ENCODE measurements at regions not wholly inside any gene's neighbourhood (a gene's known extent, or its start where the extent isn't known, plus 50 kb on each side); places are given as distances from the start of the nearest gene placed in this dataset.

DNA sequence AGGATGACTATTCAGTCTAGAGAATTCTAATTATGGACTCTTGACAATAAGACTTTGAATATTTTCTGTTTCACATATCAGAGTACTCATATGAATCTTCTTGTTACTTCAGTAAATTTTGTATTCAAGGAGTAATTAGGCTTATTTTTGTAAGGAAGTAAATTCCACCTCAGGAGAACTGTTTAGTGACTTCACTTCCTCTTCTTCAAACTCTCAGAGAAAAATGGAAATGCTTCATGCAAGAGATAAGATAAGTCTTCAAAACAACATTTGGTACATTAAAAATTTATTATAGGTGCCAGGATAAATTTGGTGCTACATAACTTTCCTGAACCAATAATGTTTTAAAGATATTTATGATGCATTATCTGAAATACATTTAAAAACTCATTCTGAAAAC, 1421.9 kb downstream of the PCDH7 start:
- Mint-ChIP-seq H3K4me3 (no peak overlapping the region), H3K9me3 (peaks cover 10% of the 10 kb centered on the region), H3K36me3 (ENCODE audit: low read depth) (no peaks in the 10 kb centered on the region), H3K27ac (no peak overlapping the region), H3K4me1 (ENCODE audit: low read depth) (no peaks in the 10 kb centered on the region), H3K27me3 (no peaks in the 10 kb centered on the region)
- Histone ChIP-seq H3K27ac (ENCODE audit: low read depth in 1 of 2, low read length in 2 of 2) (no peak overlapping the region), H3K4me1 (ENCODE audit: insufficient read depth, low read length) (no peaks in the 10 kb centered on the region), H3K27me3 (ENCODE audit: control insufficient read depth in 1 of 2, insufficient read depth in 2 of 2, low read length in 2 of 2) (no peaks in the 10 kb centered on the region), H3K9me3 (ENCODE audit: control insufficient read depth in 1 of 2, insufficient read depth in 1 of 2, low read length in 2 of 2) (peaks cover 0 to 4% of the 10 kb centered on the region in 2 experiments), H3K36me3 (ENCODE audit: insufficient read depth, low read length) (no peaks in the 10 kb centered on the region), H3K4me3 (ENCODE audit: low read length) (no peak overlapping the region)
- ChIA-PET POLR2A (no interaction called here), CTCF (no interaction called here)
- TF ChIP-seq, protein P1, sequence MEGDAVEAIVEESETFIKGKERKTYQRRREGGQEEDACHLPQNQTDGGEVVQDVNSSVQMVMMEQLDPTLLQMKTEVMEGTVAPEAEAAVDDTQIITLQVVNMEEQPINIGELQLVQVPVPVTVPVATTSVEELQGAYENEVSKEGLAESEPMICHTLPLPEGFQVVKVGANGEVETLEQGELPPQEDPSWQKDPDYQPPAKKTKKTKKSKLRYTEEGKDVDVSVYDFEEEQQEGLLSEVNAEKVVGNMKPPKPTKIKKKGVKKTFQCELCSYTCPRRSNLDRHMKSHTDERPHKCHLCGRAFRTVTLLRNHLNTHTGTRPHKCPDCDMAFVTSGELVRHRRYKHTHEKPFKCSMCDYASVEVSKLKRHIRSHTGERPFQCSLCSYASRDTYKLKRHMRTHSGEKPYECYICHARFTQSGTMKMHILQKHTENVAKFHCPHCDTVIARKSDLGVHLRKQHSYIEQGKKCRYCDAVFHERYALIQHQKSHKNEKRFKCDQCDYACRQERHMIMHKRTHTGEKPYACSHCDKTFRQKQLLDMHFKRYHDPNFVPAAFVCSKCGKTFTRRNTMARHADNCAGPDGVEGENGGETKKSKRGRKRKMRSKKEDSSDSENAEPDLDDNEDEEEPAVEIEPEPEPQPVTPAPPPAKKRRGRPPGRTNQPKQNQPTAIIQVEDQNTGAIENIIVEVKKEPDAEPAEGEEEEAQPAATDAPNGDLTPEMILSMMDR (IDR thresholded peaks at IDR 0.05): no peak
- no peak for ATAC-seq (ENCODE audit: poor library complexity)
- no peak for DNase-seq
- intact Hi-C loops (cut with DNase I, micrococcal nuclease): no loop called here

DNA sequence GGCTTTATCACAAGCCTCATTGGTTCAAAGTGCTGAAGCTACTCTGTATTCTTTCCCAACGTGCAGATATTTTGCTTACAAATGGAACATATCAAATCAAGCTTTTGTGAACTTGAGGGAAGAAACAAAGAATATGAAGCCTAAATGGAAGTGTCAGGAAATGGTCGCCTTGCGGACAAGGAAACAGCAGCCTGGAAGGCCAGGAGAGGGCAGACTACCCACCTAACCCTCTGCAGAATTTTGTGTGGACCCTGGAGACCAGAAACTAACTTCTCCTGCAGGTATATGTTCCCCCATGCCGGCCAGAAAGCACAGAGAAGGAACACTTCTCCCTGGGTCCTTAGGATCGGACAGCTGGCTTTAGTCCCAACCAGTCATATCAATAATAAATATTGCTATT, 1425.8 kb downstream of the PCDH7 start:
- no peak for ATAC-seq (ENCODE audit: poor library complexity)
- DNase-seq: no peak
- no peaks in the 10 kb centered on the region for H3K36me3 ChIP-seq (ENCODE audit: insufficient read depth, low read length)
- H3K27me3 ChIP-seq (ENCODE audit: control insufficient read depth in 1 of 2, insufficient read depth in 2 of 2, low read length in 2 of 2): no peaks in the 10 kb centered on the region
- no peak overlapping the region for H3K4me3 Mint-ChIP-seq
- intact Hi-C loops (cut with DNase I, micrococcal nuclease): no loop called here
- no peak overlapping the region for H3K4me3 ChIP-seq (ENCODE audit: low read length)
- H3K4me1 Mint-ChIP-seq (ENCODE audit: low read depth): no peaks in the 10 kb centered on the region
- H3K9me3 Mint-ChIP-seq: peaks cover 20% of the 10 kb centered on the region
- TF ChIP-seq, protein P1 (IDR thresholded peaks at IDR 0.05): no peak
- no peak overlapping the region for H3K27ac ChIP-seq (ENCODE audit: low read depth in 1 of 2, low read length in 2 of 2)
- POLR2A ChIA-PET: no interaction called here
- H3K9me3 ChIP-seq (ENCODE audit: control insufficient read depth in 1 of 2, insufficient read depth in 1 of 2, low read length in 2 of 2): peaks cover 0 to 4% of the 10 kb centered on the region in 2 experiments
- CTCF ChIA-PET: no interaction called here
- no peaks in the 10 kb centered on the region for H3K4me1 ChIP-seq (ENCODE audit: insufficient read depth, low read length)
- H3K27me3 Mint-ChIP-seq: no peaks in the 10 kb centered on the region
- no peak overlapping the region for H3K27ac Mint-ChIP-seq
- no peaks in the 10 kb centered on the region for H3K36me3 Mint-ChIP-seq (ENCODE audit: low read depth)

DNA sequence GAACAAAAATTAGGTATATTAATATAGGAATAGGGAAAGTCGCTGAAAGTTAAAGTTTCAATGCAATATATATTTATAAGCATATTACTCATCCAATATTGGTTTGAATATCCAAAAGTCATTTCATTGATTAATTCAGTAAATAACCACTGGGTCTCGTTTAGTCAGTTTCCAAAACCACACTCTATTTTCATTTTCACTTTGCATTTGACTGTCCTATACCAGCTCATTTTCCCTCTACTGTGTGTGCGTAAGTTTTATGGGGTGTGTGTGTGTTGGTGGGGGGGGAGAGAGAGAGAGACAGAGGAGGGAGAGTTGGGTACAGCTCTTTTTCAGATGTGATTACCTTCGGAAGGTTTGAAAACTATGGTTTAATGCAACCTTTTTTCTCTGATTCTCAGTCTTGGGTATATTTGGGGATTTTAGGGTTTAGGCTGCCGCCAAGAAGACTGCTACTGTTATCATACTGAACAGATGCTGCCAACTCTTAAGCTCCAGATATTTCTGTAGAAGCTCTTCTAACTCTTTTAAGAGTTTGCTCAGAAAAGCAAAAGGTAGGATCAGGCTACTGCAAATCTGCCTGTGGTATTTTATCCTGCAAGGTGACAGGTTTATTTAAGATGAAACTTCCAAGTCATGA, 1427.4 kb downstream of the PCDH7 start:
- Histone ChIP-seq H3K4me1 (ENCODE audit: insufficient read depth, low read length) (no peaks in the 10 kb centered on the region), H3K27me3 (ENCODE audit: control insufficient read depth in 1 of 2, insufficient read depth in 2 of 2, low read length in 2 of 2) (no peaks in the 10 kb centered on the region), H3K36me3 (ENCODE audit: insufficient read depth, low read length) (no peaks in the 10 kb centered on the region), H3K9me3 (ENCODE audit: control insufficient read depth in 1 of 2, insufficient read depth in 1 of 2, low read length in 2 of 2) (no peaks in the 10 kb centered on the region), H3K4me3 (ENCODE audit: low read length) (no peak overlapping the region), H3K27ac (ENCODE audit: low read depth in 1 of 2, low read length in 2 of 2) (no peak overlapping the region)
- peaks cover 18% of the 10 kb centered on the region for H3K9me3 Mint-ChIP-seq
- no peaks in the 10 kb centered on the region for H3K27me3 Mint-ChIP-seq
- no peaks in the 10 kb centered on the region for H3K4me1 Mint-ChIP-seq (ENCODE audit: low read depth)
- H3K27ac Mint-ChIP-seq: no peak overlapping the region
- no peak overlapping the region for H3K4me3 Mint-ChIP-seq
- DNase-seq (no peak), ATAC-seq (ENCODE audit: poor library complexity) (no peak)
- ChIA-PET POLR2A (no interaction called here), CTCF (no interaction called here)
- TF ChIP-seq, protein P1 (IDR thresholded peaks at IDR 0.05): no peak
- no peaks in the 10 kb centered on the region for H3K36me3 Mint-ChIP-seq (ENCODE audit: low read depth)
- intact Hi-C loops (cut with DNase I, micrococcal nuclease): no loop called here
